B cell (primary cell): ENCODE measurements at regions not wholly inside any gene's neighbourhood (a gene's known extent, or its start where the extent isn't known, plus 50 kb on each side); places are given as distances from the start of the nearest gene placed in this dataset.

Experiments used
- CTCF ChIP-seq: fragments of 200-600 bp; IDR thresholded peaks from one replicate; pipeline ENCODE4 v1.8.0; 2022; ENCODE audit warnings: antibody characterized with exemption, mild to moderate bottlenecking
- EZH2 ChIP-seq: IDR thresholded peaks from 2 replicates; pipeline ENCODE4 v1.6.1; 2012; ENCODE audit warnings: borderline replicate concordance, low read depth, mild to moderate bottlenecking, moderate library complexity, low read length; ENCODE audit not compliant: insufficient read depth, poor library complexity, severe bottlenecking

GRCh38 chr2:19158896-19159295 is 199.5 kb downstream of the OSR1 start:
- TF ChIP-seq CTCF (no peak), EZH2 (no peak)
